Stomach (tissue), 8 donors: ENCODE measurements at regions not wholly inside any gene's neighbourhood (a gene's known extent, or its start where the extent isn't known, plus 50 kb on each side); places are given as distances from the start of the nearest gene placed in this dataset.

Experiments
- DNase-seq, 2 donors: peaks; one replicate each; pipeline versions ENCODE4 v3.0.0 to v3.0.0-alpha.2; 2013 to 2019
- H3K27ac ChIP-seq, 5 donors: fragments of 200-600 bp in 4 of 5; sonication (generic) in 4 of 5; one replicate each; pipeline ENCODE4 v1.5.1; 2013 to 2019; ENCODE audit warnings: mild to moderate bottlenecking in 1 of 5, moderate library complexity in 1 of 5
- H3K27me3 ChIP-seq, 3 donors: fragments of 200-600 bp; sonication (generic); one replicate each; pipeline ENCODE4 v1.5.1; 2017 to 2019; ENCODE audit warnings: mixed run types in 1 of 3
- H3K36me3 ChIP-seq, 4 donors: fragments of 200-600 bp; sonication (generic); 1 replicate in 3 of 4; 2 replicates in 1 of 4; pipeline ENCODE4 v1.5.1; 2016 to 2019
- H3K4me1 ChIP-seq, 4 donors: fragments of 200-600 bp; sonication (generic); one replicate each; pipeline ENCODE4 v1.5.1; 2016 to 2019
- H3K4me3 ChIP-seq, 4 donors: fragments of 200-600 bp; sonication (generic) in 3 of 4; one replicate each; pipeline ENCODE4 v1.5.1; 2016 to 2019; ENCODE audit warnings: mild to moderate bottlenecking in 1 of 4
- H3K9me3 ChIP-seq, 4 donors: fragments of 200-600 bp; sonication (generic); one replicate each; pipeline ENCODE4 v1.5.1; 2016 to 2019
- CTCF ChIP-seq, 7 experiments: fragments of 450-650 bp in 4 of 7; fragments of 200-600 bp in 3 of 7; sonication (generic) in 3 of 7; IDR thresholded peaks; one replicate each; pipeline ENCODE4 v1.5.1; 2016 to 2019; ENCODE audit warnings: antibody characterized with exemption in 7 of 7, control low read depth in 2 of 7, mild to moderate bottlenecking in 1 of 7
- EP300 ChIP-seq: sonication (generic); formaldehyde crosslinking; IDR thresholded peaks from one replicate; pipeline ENCODE4 v1.6.1; 2017; ENCODE audit warnings: antibody characterized with exemption
- POLR2A ChIP-seq, 4 donors: fragments of 450-650 bp; IDR thresholded peaks; one replicate each; pipeline ENCODE4 v1.6.1; 2016; ENCODE audit warnings: antibody characterized with exemption in 4 of 4, control low read depth in 2 of 4, mild to moderate bottlenecking in 1 of 4, moderate library complexity in 1 of 4
- POLR2AphosphoS5 ChIP-seq, 3 donors: sonication (generic); formaldehyde crosslinking; IDR thresholded peaks; one replicate each; pipeline ENCODE4 v1.6.1; 2016; ENCODE audit warnings: antibody characterized with exemption in 3 of 3
- WGBS, 5 donors: extraction: QIAGEN DNeasy Blood & Tissue Kit in 3 of 5; methylation state at CpG; one replicate each; pipeline versions ENCODE4 v1.1.5 to v1.1.7; 2013 to 2018; 5-methylcytosine and 5-hydroxymethylcytosine counted together
- intact Hi-C: fragments of 100-400 bp; cut with DNase I; formaldehyde crosslinking; loops from one replicate; pipeline ENCODE4 v1.15.1; 2023; ENCODE audit warnings: low total_unique reads
- donor health status: healthy with polysubstance abuse.
- donor health status: Bipolar disorder and iron deficiency.
- donor health status: healthy.

GRCh38 chr2:18230668-18231067 is 329.8 kb downstream of the RDH14 start:
- no peaks in the 10 kb centered on the region for H3K27me3 ChIP-seq
- intact Hi-C loops: no loop called here
- no peaks in the 10 kb centered on the region for H3K4me1 ChIP-seq
- no peaks in the 10 kb centered on the region for H3K36me3 ChIP-seq
- WGBS, 5 donors: 21 to 96% (median 83%) methylated on average over 1 of the region's 1 CpG
- H3K9me3 ChIP-seq: no peaks in the 10 kb centered on the region
- H3K27ac ChIP-seq: no peak overlapping the region
- no peak overlapping the region for H3K4me3 ChIP-seq
- TF ChIP-seq POLR2A (IDR thresholded peaks at IDR 0.05): no peak
- TF ChIP-seq EP300: no peak
- TF ChIP-seq POLR2AphosphoS5 (IDR thresholded peaks at IDR 0.05): no peak
- TF ChIP-seq CTCF (IDR thresholded peaks at IDR 0.05): no peak
- DNase-seq: no peak

- 0% methylated on average over 1 of the region's 1 CpG for WGBS, 5 donors
- no peak for DNase-seq
- no peaks in the 10 kb centered on the region for H3K27me3 ChIP-seq
- TF ChIP-seq EP300: no peak
- no peak for TF ChIP-seq POLR2A (IDR thresholded peaks at IDR 0.05)
- TF ChIP-seq CTCF (IDR thresholded peaks at IDR 0.05): no peak
- TF ChIP-seq POLR2AphosphoS5 (IDR thresholded peaks at IDR 0.05): no peak
- H3K36me3 ChIP-seq: no peaks in the 10 kb centered on the region
- H3K4me3 ChIP-seq: no peak overlapping the region
- no peaks in the 10 kb centered on the region for H3K4me1 ChIP-seq
- intact Hi-C loops: no loop called here
- no peak overlapping the region for H3K27ac ChIP-seq
- no peaks in the 10 kb centered on the region for H3K9me3 ChIP-seq
These were observed 340.8 kb downstream of the RDH14 start for GRCh38 chr2:18219676-18220075.

GRCh38 chr2:18218160-18218933 is 339.9 kb downstream of the KCNS3 start:
- H3K27me3 ChIP-seq: no peaks in the 10 kb centered on the region
- WGBS, 5 donors: 77 to 86% (median 82%) methylated on average over 7 of the region's 7 CpGs
- no peaks in the 10 kb centered on the region for H3K36me3 ChIP-seq
- no peak overlapping the region for H3K4me3 ChIP-seq
- H3K27ac ChIP-seq: no peak overlapping the region
- no peak for TF ChIP-seq CTCF (IDR thresholded peaks at IDR 0.05)
- no peak for TF ChIP-seq POLR2AphosphoS5 (IDR thresholded peaks at IDR 0.05)
- no peak for TF ChIP-seq POLR2A (IDR thresholded peaks at IDR 0.05)
- no peak for TF ChIP-seq EP300
- H3K4me1 ChIP-seq: no peaks in the 10 kb centered on the region
- intact Hi-C loops: no loop called here
- DNase-seq: no peak
- H3K9me3 ChIP-seq: no peaks in the 10 kb centered on the region

- Histone ChIP-seq H3K4me3 (no peak overlapping the region), H3K4me1 (no peaks in the 10 kb centered on the region), H3K9me3 (no peaks in the 10 kb centered on the region), H3K27ac (no peak overlapping the region), H3K27me3 (no peaks in the 10 kb centered on the region), H3K36me3 (no peaks in the 10 kb centered on the region)
- intact Hi-C loops: no loop called here
- WGBS, 5 donors: 52 to 72% (median 62%) methylated on average over 2 of the region's 2 CpGs
- DNase-seq: no peak
- no peak for TF ChIP-seq EP300
- TF ChIP-seq CTCF (IDR thresholded peaks at IDR 0.05): no peak
- no peak for TF ChIP-seq POLR2AphosphoS5 (IDR thresholded peaks at IDR 0.05)
- no peak for TF ChIP-seq POLR2A (IDR thresholded peaks at IDR 0.05)
These were observed 336.5 kb downstream of the KCNS3 start for GRCh38 chr2:18214936-18215335.
